Lower leg skin (tissue), 4 donors: ENCODE measurements at regions not wholly inside any gene's neighbourhood (a gene's known extent, or its start where the extent isn't known, plus 50 kb on each side); places are given as distances from the start of the nearest gene placed in this dataset.

ENCODE experiments used
- DNase-seq, 2 donors: peaks; one replicate each; pipeline ENCODE4 v3.0.0-alpha.2; 2019; ENCODE audit warnings: low spot score in 2 of 2
- H3K4me3 ChIP-seq: fragments of 200-600 bp; sonication (generic); 2 replicates; pipeline ENCODE4 v1.5.1; 2017; ENCODE audit warnings: mild to moderate bottlenecking, low read depth; ENCODE audit not compliant: poor library complexity, severe bottlenecking
- POLR2A ChIP-seq, 2 donors: fragments of 450-650 bp; IDR thresholded peaks; one replicate each; pipeline ENCODE4 v1.6.1; 2016 to 2017; ENCODE audit warnings: antibody characterized with exemption in 2 of 2, mild to moderate bottlenecking in 1 of 2, moderate library complexity in 1 of 2
- WGBS, 2 donors: methylation state at CpG; one replicate each; pipeline ENCODE4 v1.1.5; 2018; 5-methylcytosine and 5-hydroxymethylcytosine counted together
- intact Hi-C: fragments of 100-400 bp; cut with DNase I; formaldehyde crosslinking; loops from one replicate; pipeline ENCODE4 v1.15.0; 2023; ENCODE audit warnings: low total_unique reads
- TF ChIP-seq, protein P1 (sequence below), 3 donors: fragments of 450-650 bp; IDR thresholded peaks; one replicate each; pipeline ENCODE4 v1.5.1; 2016; ENCODE audit warnings: antibody characterized with exemption in 3 of 3, mild to moderate bottlenecking in 3 of 3, moderate library complexity in 2 of 3

- WGBS, 2 donors, result 66 to 67% methylated on average over 1 of the region's 1 CpG
- no peak for DNase-seq
- no peak overlapping the region for H3K4me3 ChIP-seq
- TF ChIP-seq, protein P1, sequence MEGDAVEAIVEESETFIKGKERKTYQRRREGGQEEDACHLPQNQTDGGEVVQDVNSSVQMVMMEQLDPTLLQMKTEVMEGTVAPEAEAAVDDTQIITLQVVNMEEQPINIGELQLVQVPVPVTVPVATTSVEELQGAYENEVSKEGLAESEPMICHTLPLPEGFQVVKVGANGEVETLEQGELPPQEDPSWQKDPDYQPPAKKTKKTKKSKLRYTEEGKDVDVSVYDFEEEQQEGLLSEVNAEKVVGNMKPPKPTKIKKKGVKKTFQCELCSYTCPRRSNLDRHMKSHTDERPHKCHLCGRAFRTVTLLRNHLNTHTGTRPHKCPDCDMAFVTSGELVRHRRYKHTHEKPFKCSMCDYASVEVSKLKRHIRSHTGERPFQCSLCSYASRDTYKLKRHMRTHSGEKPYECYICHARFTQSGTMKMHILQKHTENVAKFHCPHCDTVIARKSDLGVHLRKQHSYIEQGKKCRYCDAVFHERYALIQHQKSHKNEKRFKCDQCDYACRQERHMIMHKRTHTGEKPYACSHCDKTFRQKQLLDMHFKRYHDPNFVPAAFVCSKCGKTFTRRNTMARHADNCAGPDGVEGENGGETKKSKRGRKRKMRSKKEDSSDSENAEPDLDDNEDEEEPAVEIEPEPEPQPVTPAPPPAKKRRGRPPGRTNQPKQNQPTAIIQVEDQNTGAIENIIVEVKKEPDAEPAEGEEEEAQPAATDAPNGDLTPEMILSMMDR (IDR thresholded peaks at IDR 0.05), result no peak
- no peak for TF ChIP-seq POLR2A (IDR thresholded peaks at IDR 0.05)
- intact Hi-C loops, result no loop called here
Observed at GRCh38 chr18:60987963-60988362, 345.3 kb upstream of the CDH20 start.

GRCh38 chr18:60996326-60996725 is 336.9 kb upstream of the CDH20 start:
- 54 to 61% methylated on average over 1 of the region's 1 CpG for WGBS, 2 donors
- TF ChIP-seq, protein P1 (IDR thresholded peaks at IDR 0.05), result no peak
- no peak for TF ChIP-seq POLR2A (IDR thresholded peaks at IDR 0.05)
- no peak for DNase-seq
- intact Hi-C loops, result no loop called here
- no peak overlapping the region for H3K4me3 ChIP-seq

DNA sequence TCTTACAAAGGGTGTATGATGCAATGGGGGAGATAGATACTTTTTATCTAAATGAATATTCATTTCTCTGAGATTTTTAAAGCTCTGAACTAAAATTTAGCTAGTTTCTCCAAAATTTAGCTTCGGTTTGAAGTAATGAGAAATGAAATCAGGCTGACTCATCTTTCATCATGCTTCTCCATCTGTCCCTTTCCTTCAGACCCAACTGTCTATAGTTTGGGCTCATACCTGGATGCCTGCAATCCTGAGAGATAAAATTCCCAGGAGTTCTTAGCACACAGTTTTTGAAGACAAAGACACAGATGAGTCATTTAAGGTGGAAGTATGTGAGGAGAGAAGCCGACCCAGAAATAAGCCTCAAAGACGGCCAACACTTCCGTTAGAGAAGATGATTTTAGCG is 336.4 kb upstream of the CDH20 start:
- intact Hi-C loops, result no loop called here
- no peak for TF ChIP-seq POLR2A (IDR thresholded peaks at IDR 0.05)
- TF ChIP-seq, protein P1 (IDR thresholded peaks at IDR 0.05), result no peak
- no peak overlapping the region for H3K4me3 ChIP-seq
- no peak for DNase-seq
- 84 to 86% methylated on average over 5 of the region's 5 CpGs for WGBS, 2 donors

- H3K4me3 ChIP-seq, result no peak overlapping the region
- no peak for TF ChIP-seq POLR2A (IDR thresholded peaks at IDR 0.05)
- TF ChIP-seq, protein P1 (IDR thresholded peaks at IDR 0.05), result no peak
- intact Hi-C loops, result no loop called here
- DNase-seq, result no peak
- WGBS, 2 donors, result 64 to 93% methylated on average over 2 of the region's 2 CpGs
Observed at GRCh38 chr18:61001138-61001537, 332.1 kb upstream of the CDH20 start.

DNA sequence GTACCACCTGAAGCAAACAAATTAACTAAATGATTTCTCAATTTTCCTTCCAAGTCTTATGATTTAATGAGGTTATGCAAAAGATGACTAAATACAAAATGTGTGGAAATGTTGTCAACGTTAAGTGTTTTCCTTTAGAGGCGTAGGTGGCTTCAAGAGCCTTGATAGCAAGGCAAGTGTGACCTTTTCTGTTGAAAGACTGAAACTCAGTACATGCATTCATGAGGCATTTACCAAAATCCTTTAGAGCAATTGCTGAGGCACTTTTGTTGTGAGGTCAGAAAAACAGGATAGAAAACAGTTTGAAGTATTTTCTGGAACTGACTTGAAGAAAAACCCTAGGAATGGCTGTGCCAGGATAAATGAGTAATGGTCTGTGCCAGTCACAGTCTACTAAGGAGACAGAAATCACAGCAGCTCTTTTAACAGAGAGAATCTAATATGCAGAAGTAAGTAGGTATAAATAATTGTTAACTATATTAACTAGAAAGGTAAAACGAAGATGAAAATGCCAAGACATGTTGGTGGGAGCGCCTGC is 326.5 kb upstream of the CDH20 start:
- TF ChIP-seq POLR2A (IDR thresholded peaks at IDR 0.05), result no peak
- TF ChIP-seq, protein P1 (IDR thresholded peaks at IDR 0.05), result no peak
- H3K4me3 ChIP-seq, result no peak overlapping the region
- intact Hi-C loops, result no loop called here
- DNase-seq, result no peak
- 65 to 74% methylated on average over 4 of the region's 4 CpGs for WGBS, 2 donors
